ENCODE measurements at regions not wholly inside any gene's neighbourhood (a gene's known extent, or its start where the extent isn't known, plus 50 kb on each side); places are given as distances from the start of the nearest gene placed in this dataset.
A peak's percentile ranks its signal among the peaks of the same experiment; 100 is the strongest.

GRCh38 chr1:203937678-203938330 lies 76.4 kb downstream of the SNRPE start:
- H3K9me3 ChIP-seq (ENCODE audit: insufficient read depth, low read depth, low read length): no peaks in the 10 kb centered on the region
- no peak overlapping the region for H3K4me3 ChIP-seq (ENCODE audit: low read depth, low read length)
- H2BK12ac ChIP-seq (ENCODE audit: low read length): no peak overlapping the region
- no peak overlapping the region for H3K27ac ChIP-seq (ENCODE audit: low read depth, low read length)
- WGBS (ENCODE audit: extremely low coverage, insufficient coverage, insufficient read length): no CpG with 5 or more reads among the region's 5 CpGs
- no peak overlapping the region for H3K23ac ChIP-seq (ENCODE audit: low read length)
- no peak overlapping the region for H2BK5ac ChIP-seq (ENCODE audit: low read depth, low read length, poor library complexity)
- H2BK120ac ChIP-seq (ENCODE audit: insufficient read depth, low read length, poor library complexity): no peak overlapping the region
- no peak overlapping the region for H4K12ac ChIP-seq (ENCODE audit: low read depth, low read length)
- no peak overlapping the region for H4K8ac ChIP-seq (ENCODE audit: low read depth, low read length)
- H3K36me3 ChIP-seq (ENCODE audit: control insufficient read depth in 1 of 2, insufficient read depth in 2 of 2, low read length in 2 of 2): no peaks in the 10 kb centered on the region
- H2AK5ac ChIP-seq (ENCODE audit: low read length): no peak overlapping the region
- no peak overlapping the region for H3K14ac ChIP-seq (ENCODE audit: low read length)
- peaks cover 3% of the 10 kb centered on the region for H3K79me1 ChIP-seq (ENCODE audit: low read length)
- DNase-seq: peak in 1 of 2 donors; percentile 53
- H3K4ac ChIP-seq (ENCODE audit: low read depth, low read length): no peak overlapping the region
- peaks cover 0 to 5% of the 10 kb centered on the region in 2 experiments for H3K4me1 ChIP-seq (ENCODE audit: control insufficient read depth in 1 of 2, insufficient read depth in 2 of 2, low read length in 2 of 2)
- H2AFZ ChIP-seq (ENCODE audit: insufficient read depth, low read length, poor library complexity): no peak overlapping the region
- no peaks in the 10 kb centered on the region for H3K27me3 ChIP-seq (ENCODE audit: insufficient read depth, low read length)
- H3K79me2 ChIP-seq (ENCODE audit: control insufficient read depth, insufficient read depth, low read length, poor library complexity): no peaks in the 10 kb centered on the region
- H3K4me2 ChIP-seq (ENCODE audit: low read length): no peak overlapping the region
- no peak overlapping the region for H3K9ac ChIP-seq (ENCODE audit: low read length)
- no peak overlapping the region for H4K91ac ChIP-seq (ENCODE audit: low read depth, low read length)
- no peak overlapping the region for H3K18ac ChIP-seq (ENCODE audit: low read length)

- H4K91ac ChIP-seq (ENCODE audit: low read depth, low read length): no peak overlapping the region
- H2AK5ac ChIP-seq (ENCODE audit: low read length): no peak overlapping the region
- no peak overlapping the region for H3K4me2 ChIP-seq (ENCODE audit: low read length)
- no peak overlapping the region for H3K9ac ChIP-seq (ENCODE audit: low read length)
- H4K12ac ChIP-seq (ENCODE audit: low read depth, low read length): no peak overlapping the region
- no peaks in the 10 kb centered on the region for H3K4me1 ChIP-seq (ENCODE audit: control insufficient read depth in 1 of 2, insufficient read depth in 2 of 2, low read length in 2 of 2)
- H3K27ac ChIP-seq (ENCODE audit: low read depth, low read length): no peak overlapping the region
- H3K14ac ChIP-seq (ENCODE audit: low read length): no peak overlapping the region
- no peak overlapping the region for H3K23ac ChIP-seq (ENCODE audit: low read length)
- no peak overlapping the region for H3K4me3 ChIP-seq (ENCODE audit: low read depth, low read length)
- H2BK120ac ChIP-seq (ENCODE audit: insufficient read depth, low read length, poor library complexity): no peak overlapping the region
- H3K27me3 ChIP-seq (ENCODE audit: insufficient read depth, low read length): no peaks in the 10 kb centered on the region
- H3K4ac ChIP-seq (ENCODE audit: low read depth, low read length): no peak overlapping the region
- H2BK5ac ChIP-seq (ENCODE audit: low read depth, low read length, poor library complexity): no peak overlapping the region
- DNase-seq: no peak
- H3K9me3 ChIP-seq (ENCODE audit: insufficient read depth, low read depth, low read length): no peaks in the 10 kb centered on the region
- H3K79me2 ChIP-seq (ENCODE audit: control insufficient read depth, insufficient read depth, low read length, poor library complexity): no peaks in the 10 kb centered on the region
- H3K79me1 ChIP-seq (ENCODE audit: low read length): no peaks in the 10 kb centered on the region
- no peaks in the 10 kb centered on the region for H3K36me3 ChIP-seq (ENCODE audit: control insufficient read depth in 1 of 2, insufficient read depth in 2 of 2, low read length in 2 of 2)
- no peak overlapping the region for H3K18ac ChIP-seq (ENCODE audit: low read length)
- H2AFZ ChIP-seq (ENCODE audit: insufficient read depth, low read length, poor library complexity): no peak overlapping the region
- no CpG with 5 or more reads among the region's 4 CpGs for WGBS (ENCODE audit: extremely low coverage, insufficient coverage, insufficient read length)
- H2BK12ac ChIP-seq (ENCODE audit: low read length): no peak overlapping the region
- H4K8ac ChIP-seq (ENCODE audit: low read depth, low read length): no peak overlapping the region
Observed at GRCh38 chr1:203944651-203945404, 83.4 kb downstream of the SNRPE start.

- Histone ChIP-seq H3K27me3 (ENCODE audit: insufficient read depth, low read length) (no peaks in the 10 kb centered on the region), H3K4me3 (ENCODE audit: low read depth, low read length) (no peak overlapping the region), H2BK120ac (ENCODE audit: insufficient read depth, low read length, poor library complexity) (peak overlapping the region; percentile 31), H3K14ac (ENCODE audit: low read length) (no peak overlapping the region), H4K8ac (ENCODE audit: low read depth, low read length) (no peak overlapping the region), H3K18ac (ENCODE audit: low read length) (no peak overlapping the region), H3K79me1 (ENCODE audit: low read length) (no peaks in the 10 kb centered on the region), H2BK12ac (ENCODE audit: low read length) (no peak overlapping the region), H3K4me1 (ENCODE audit: control insufficient read depth in 1 of 2, insufficient read depth in 2 of 2, low read length in 2 of 2) (no peaks in the 10 kb centered on the region), H2AK5ac (ENCODE audit: low read length) (no peak overlapping the region), H3K4me2 (ENCODE audit: low read length) (no peak overlapping the region), H3K4ac (ENCODE audit: low read depth, low read length) (no peak overlapping the region), H3K9me3 (ENCODE audit: insufficient read depth, low read depth, low read length) (peaks cover 6% of the 10 kb centered on the region), H4K91ac (ENCODE audit: low read depth, low read length) (no peak overlapping the region), H3K36me3 (ENCODE audit: control insufficient read depth in 1 of 2, insufficient read depth in 2 of 2, low read length in 2 of 2) (no peaks in the 10 kb centered on the region), H3K23ac (ENCODE audit: low read length) (no peak overlapping the region), H2BK5ac (ENCODE audit: low read depth, low read length, poor library complexity) (no peak overlapping the region), H3K27ac (ENCODE audit: low read depth, low read length) (no peak overlapping the region), H3K9ac (ENCODE audit: low read length) (no peak overlapping the region), H4K12ac (ENCODE audit: low read depth, low read length) (no peak overlapping the region), H2AFZ (ENCODE audit: insufficient read depth, low read length, poor library complexity) (no peak overlapping the region), H3K79me2 (ENCODE audit: control insufficient read depth, insufficient read depth, low read length, poor library complexity) (no peaks in the 10 kb centered on the region)
- WGBS (ENCODE audit: extremely low coverage, insufficient coverage, insufficient read length): no CpG with 5 or more reads among the region's 5 CpGs
- peak in 1 of 2 donors; percentile 18 for DNase-seq
Observed at GRCh38 chr1:203954293-203954692, 92.9 kb downstream of the SNRPE start.

GRCh38 chr1:203954788-203955552 lies 93.6 kb downstream of the SNRPE start:
- no peak overlapping the region for H4K91ac ChIP-seq (ENCODE audit: low read depth, low read length)
- no peak overlapping the region for H2BK120ac ChIP-seq (ENCODE audit: insufficient read depth, low read length, poor library complexity)
- H3K4me3 ChIP-seq (ENCODE audit: low read depth, low read length): no peak overlapping the region
- H3K9me3 ChIP-seq (ENCODE audit: insufficient read depth, low read depth, low read length): peaks cover 6% of the 10 kb centered on the region
- no peaks in the 10 kb centered on the region for H3K79me2 ChIP-seq (ENCODE audit: control insufficient read depth, insufficient read depth, low read length, poor library complexity)
- H3K79me1 ChIP-seq (ENCODE audit: low read length): no peaks in the 10 kb centered on the region
- no peak overlapping the region for H3K14ac ChIP-seq (ENCODE audit: low read length)
- H3K4ac ChIP-seq (ENCODE audit: low read depth, low read length): no peak overlapping the region
- H2AK5ac ChIP-seq (ENCODE audit: low read length): no peak overlapping the region
- no peak overlapping the region for H3K9ac ChIP-seq (ENCODE audit: low read length)
- WGBS (ENCODE audit: extremely low coverage, insufficient coverage, insufficient read length): no CpG with 5 or more reads among the region's 5 CpGs
- no peaks in the 10 kb centered on the region for H3K27me3 ChIP-seq (ENCODE audit: insufficient read depth, low read length)
- H2BK12ac ChIP-seq (ENCODE audit: low read length): no peak overlapping the region
- no peak overlapping the region for H4K12ac ChIP-seq (ENCODE audit: low read depth, low read length)
- H3K4me2 ChIP-seq (ENCODE audit: low read length): no peak overlapping the region
- H3K23ac ChIP-seq (ENCODE audit: low read length): no peak overlapping the region
- H3K4me1 ChIP-seq (ENCODE audit: control insufficient read depth in 1 of 2, insufficient read depth in 2 of 2, low read length in 2 of 2): no peaks in the 10 kb centered on the region
- no peak overlapping the region for H2AFZ ChIP-seq (ENCODE audit: insufficient read depth, low read length, poor library complexity)
- no peak overlapping the region for H4K8ac ChIP-seq (ENCODE audit: low read depth, low read length)
- H3K18ac ChIP-seq (ENCODE audit: low read length): no peak overlapping the region
- DNase-seq: peak; percentile 80 to 90
- H3K36me3 ChIP-seq (ENCODE audit: control insufficient read depth in 1 of 2, insufficient read depth in 2 of 2, low read length in 2 of 2): no peaks in the 10 kb centered on the region
- H3K27ac ChIP-seq (ENCODE audit: low read depth, low read length): no peak overlapping the region
- no peak overlapping the region for H2BK5ac ChIP-seq (ENCODE audit: low read depth, low read length, poor library complexity)

Data from trophoblast cell (in vitro differentiated cells and primary cell).